IPS-18a (cell line): ENCODE measurements at regions not wholly inside any gene's neighbourhood (a gene's known extent, or its start where the extent isn't known, plus 50 kb on each side); places are given as distances from the start of the nearest gene placed in this dataset.

Source experiments
- H3K27ac ChIP-seq: one replicate; pipeline ENCODE4 v1.5.1; 2013; ENCODE audit warnings: low read length
- H3K27me3 ChIP-seq: one replicate; pipeline ENCODE4 v1.6.1; 2013; ENCODE audit warnings: mild to moderate bottlenecking, low read length; ENCODE audit not compliant: control insufficient read depth, insufficient read depth
- H3K36me3 ChIP-seq: one replicate; pipeline ENCODE4 v1.6.1; 2013; ENCODE audit warnings: low read depth, low read length; ENCODE audit not compliant: control insufficient read depth
- H3K4me1 ChIP-seq: one replicate; pipeline ENCODE4 v1.6.1; 2013; ENCODE audit warnings: low read depth, low read length; ENCODE audit not compliant: control insufficient read depth
- H3K4me3 ChIP-seq: one replicate; pipeline ENCODE4 v1.5.1; 2013; ENCODE audit warnings: low read length
- H3K9ac ChIP-seq: one replicate; pipeline ENCODE4 v1.6.1; 2013; ENCODE audit warnings: mild to moderate bottlenecking, low read length, moderate library complexity
- H3K9me3 ChIP-seq: one replicate; pipeline ENCODE4 v1.6.1; 2013; ENCODE audit warnings: low read depth, low read length; ENCODE audit not compliant: control insufficient read depth

GRCh38 chr3:8204331-8204730 is 297.3 kb upstream of the LMCD1 start:
- H3K9ac ChIP-seq: no peak overlapping the region
- H3K4me3 ChIP-seq: no peak overlapping the region
- no peaks in the 10 kb centered on the region for H3K36me3 ChIP-seq
- H3K27ac ChIP-seq: no peak overlapping the region
- H3K9me3 ChIP-seq: no peaks in the 10 kb centered on the region
- no peaks in the 10 kb centered on the region for H3K4me1 ChIP-seq
- no peaks in the 10 kb centered on the region for H3K27me3 ChIP-seq

GRCh38 chr3:8204853-8205650 is 296.6 kb upstream of the LMCD1 start:
- no peak overlapping the region for H3K27ac ChIP-seq
- no peak overlapping the region for H3K4me3 ChIP-seq
- no peak overlapping the region for H3K9ac ChIP-seq
- no peaks in the 10 kb centered on the region for H3K9me3 ChIP-seq
- H3K4me1 ChIP-seq: no peaks in the 10 kb centered on the region
- no peaks in the 10 kb centered on the region for H3K36me3 ChIP-seq
- no peaks in the 10 kb centered on the region for H3K27me3 ChIP-seq

GRCh38 chr3:8205881-8206280 is 295.7 kb upstream of the LMCD1 start:
- H3K36me3 ChIP-seq: no peaks in the 10 kb centered on the region
- no peaks in the 10 kb centered on the region for H3K9me3 ChIP-seq
- H3K27me3 ChIP-seq: no peaks in the 10 kb centered on the region
- H3K4me1 ChIP-seq: no peaks in the 10 kb centered on the region
- H3K4me3 ChIP-seq: no peak overlapping the region
- no peak overlapping the region for H3K9ac ChIP-seq
- no peak overlapping the region for H3K27ac ChIP-seq

- Histone ChIP-seq H3K9me3 (no peaks in the 10 kb centered on the region), H3K9ac (no peak overlapping the region), H3K4me1 (no peaks in the 10 kb centered on the region), H3K27ac (no peak overlapping the region), H3K36me3 (no peaks in the 10 kb centered on the region), H3K4me3 (no peak overlapping the region), H3K27me3 (no peaks in the 10 kb centered on the region)
Observed at GRCh38 chr3:8206971-8207617, 294.5 kb upstream of the LMCD1 start.

GRCh38 chr3:8210882-8211341 is 290.7 kb upstream of the LMCD1 start:
- Histone ChIP-seq H3K4me3 (no peak overlapping the region), H3K27me3 (no peaks in the 10 kb centered on the region), H3K9ac (no peak overlapping the region), H3K27ac (no peak overlapping the region), H3K9me3 (no peaks in the 10 kb centered on the region), H3K36me3 (no peaks in the 10 kb centered on the region), H3K4me1 (peaks cover 2% of the 10 kb centered on the region)

GRCh38 chr3:8212794-8213193 is 288.8 kb upstream of the LMCD1 start:
- H3K9me3 ChIP-seq: no peaks in the 10 kb centered on the region
- H3K27ac ChIP-seq: no peak overlapping the region
- H3K9ac ChIP-seq: no peak overlapping the region
- H3K36me3 ChIP-seq: no peaks in the 10 kb centered on the region
- H3K4me1 ChIP-seq: peaks cover 2% of the 10 kb centered on the region
- no peaks in the 10 kb centered on the region for H3K27me3 ChIP-seq
- no peak overlapping the region for H3K4me3 ChIP-seq

GRCh38 chr3:8213286-8213685 is 288.3 kb upstream of the LMCD1 start:
- Histone ChIP-seq H3K4me1 (peaks cover 2% of the 10 kb centered on the region), H3K27ac (no peak overlapping the region), H3K9me3 (no peaks in the 10 kb centered on the region), H3K36me3 (no peaks in the 10 kb centered on the region), H3K27me3 (no peaks in the 10 kb centered on the region), H3K4me3 (no peak overlapping the region), H3K9ac (no peak overlapping the region)

- H3K27ac ChIP-seq: no peak overlapping the region
- no peaks in the 10 kb centered on the region for H3K36me3 ChIP-seq
- H3K27me3 ChIP-seq: no peaks in the 10 kb centered on the region
- H3K9me3 ChIP-seq: no peaks in the 10 kb centered on the region
- H3K9ac ChIP-seq: no peak overlapping the region
- H3K4me3 ChIP-seq: no peak overlapping the region
- H3K4me1 ChIP-seq: peaks cover 2% of the 10 kb centered on the region
Observed at GRCh38 chr3:8215821-8216220, 285.8 kb upstream of the LMCD1 start.

- no peaks in the 10 kb centered on the region for H3K9me3 ChIP-seq
- H3K27me3 ChIP-seq: no peaks in the 10 kb centered on the region
- H3K4me3 ChIP-seq: no peak overlapping the region
- H3K9ac ChIP-seq: no peak overlapping the region
- H3K27ac ChIP-seq: no peak overlapping the region
- H3K36me3 ChIP-seq: no peaks in the 10 kb centered on the region
- H3K4me1 ChIP-seq: no peaks in the 10 kb centered on the region
Observed at GRCh38 chr3:8218353-8218940, 283.2 kb upstream of the LMCD1 start.

GRCh38 chr3:8220291-8220690 is 281.3 kb upstream of the LMCD1 start:
- no peaks in the 10 kb centered on the region for H3K36me3 ChIP-seq
- H3K4me1 ChIP-seq: no peaks in the 10 kb centered on the region
- H3K27ac ChIP-seq: no peak overlapping the region
- H3K9me3 ChIP-seq: no peaks in the 10 kb centered on the region
- no peaks in the 10 kb centered on the region for H3K27me3 ChIP-seq
- no peak overlapping the region for H3K4me3 ChIP-seq
- no peak overlapping the region for H3K9ac ChIP-seq

GRCh38 chr3:8223766-8224165 is 277.9 kb upstream of the LMCD1 start:
- no peaks in the 10 kb centered on the region for H3K4me1 ChIP-seq
- no peaks in the 10 kb centered on the region for H3K36me3 ChIP-seq
- H3K9me3 ChIP-seq: no peaks in the 10 kb centered on the region
- H3K9ac ChIP-seq: no peak overlapping the region
- no peak overlapping the region for H3K27ac ChIP-seq
- no peaks in the 10 kb centered on the region for H3K27me3 ChIP-seq
- no peak overlapping the region for H3K4me3 ChIP-seq
